Gastrocnemius medialis (tissue), 4 donors: ENCODE measurements at regions not wholly inside any gene's neighbourhood (a gene's known extent, or its start where the extent isn't known, plus 50 kb on each side); places are given as distances from the start of the nearest gene placed in this dataset.

ENCODE experiments used
- CTCF ChIP-seq, 5 experiments: fragments of 450-650 bp in 3 of 5; fragments of 200-600 bp in 2 of 5; sonication (generic) in 2 of 5; IDR thresholded peaks in 4 of 5; conservative IDR thresholded peaks in 1 of 5; 1 replicate in 4 of 5; 2 replicates in 1 of 5; pipeline ENCODE4 v1.5.1; 2016 to 2019; ENCODE audit warnings: antibody characterized with exemption in 5 of 5, mild to moderate bottlenecking in 3 of 5, moderate library complexity in 3 of 5
- POLR2A ChIP-seq, 2 donors: fragments of 450-650 bp; IDR thresholded peaks; one replicate each; pipeline ENCODE4 v1.6.1; 2017; ENCODE audit warnings: antibody characterized with exemption in 2 of 2, mild to moderate bottlenecking in 2 of 2, moderate library complexity in 2 of 2

GRCh38 chr16:64202571-64202970 lies 919.3 kb downstream of the CDH11 start:
- TF ChIP-seq CTCF (IDR thresholded peaks at IDR 0.05 in 4 of 5, conservative IDR thresholded peaks at IDR 0.05 in 1 of 5) (no peak), POLR2A (IDR thresholded peaks at IDR 0.05) (no peak)
